ENCODE measurements at regions not wholly inside any gene's neighbourhood (a gene's known extent, or its start where the extent isn't known, plus 50 kb on each side); places are given as distances from the start of the nearest gene placed in this dataset.

- TF ChIP-seq CTCF (conservative IDR thresholded peaks at IDR 0.05; ENCODE audit: low read length) (no peak), EZH2phosphoT487 (IDR thresholded peaks at IDR 0.05; ENCODE audit: borderline replicate concordance) (no peak)
Measured at GRCh38 chr6:117138920-117139319, 126.4 kb upstream of the VGLL2 start.
